HG03442 (cell line): ENCODE measurements at regions not wholly inside any gene's neighbourhood (a gene's known extent, or its start where the extent isn't known, plus 50 kb on each side); places are given as distances from the start of the nearest gene placed in this dataset.

ENCODE experiments used
- ATAC-seq: cut with Tn5 transposase; IDR thresholded peaks from one replicate; pipeline ENCODE4 v1.9.1; 2021; ENCODE audit warnings: mild to moderate bottlenecking, moderate library complexity; ENCODE audit not compliant: unreplicated experiment

DNA sequence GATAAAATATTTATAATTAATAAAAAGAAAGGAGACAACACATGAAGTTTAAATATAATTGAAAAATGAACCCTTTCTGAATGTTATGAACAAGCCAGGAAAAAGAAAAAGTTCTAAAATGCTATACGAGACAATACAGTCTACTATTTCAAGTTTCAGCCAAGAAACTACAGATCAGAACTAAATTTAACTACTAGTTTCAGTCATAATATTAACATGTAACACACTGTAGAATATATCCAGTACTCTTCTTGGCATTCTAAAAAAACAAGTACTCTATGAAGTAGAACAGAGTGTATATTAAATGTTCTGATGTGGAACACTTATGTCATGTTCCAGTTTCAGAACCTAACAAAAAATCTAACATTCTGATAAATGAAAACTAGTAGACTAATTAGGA, 679.7 kb downstream of the FAT4 start:
- ATAC-seq, result no peak

DNA sequence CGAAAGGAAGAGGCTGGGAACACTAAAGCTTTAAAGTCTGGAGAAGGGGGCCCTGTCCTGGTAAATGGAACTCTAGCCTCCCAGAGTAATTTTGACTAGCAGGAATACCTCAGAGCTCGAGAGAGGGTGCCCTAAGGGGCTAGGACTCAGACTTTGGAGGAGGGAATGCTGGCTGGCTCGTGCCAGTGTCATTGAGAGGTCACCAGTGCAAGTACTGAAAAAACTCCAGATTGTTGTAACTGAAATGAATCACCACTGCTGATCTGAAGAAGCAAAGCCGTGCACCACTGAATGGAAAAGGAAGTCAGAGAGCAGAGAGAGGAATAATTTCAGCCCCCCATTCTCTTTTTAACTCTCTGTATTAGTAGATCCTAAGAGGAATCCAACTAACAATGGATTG, 690.2 kb downstream of the FAT4 start:
- ATAC-seq, result no peak

DNA sequence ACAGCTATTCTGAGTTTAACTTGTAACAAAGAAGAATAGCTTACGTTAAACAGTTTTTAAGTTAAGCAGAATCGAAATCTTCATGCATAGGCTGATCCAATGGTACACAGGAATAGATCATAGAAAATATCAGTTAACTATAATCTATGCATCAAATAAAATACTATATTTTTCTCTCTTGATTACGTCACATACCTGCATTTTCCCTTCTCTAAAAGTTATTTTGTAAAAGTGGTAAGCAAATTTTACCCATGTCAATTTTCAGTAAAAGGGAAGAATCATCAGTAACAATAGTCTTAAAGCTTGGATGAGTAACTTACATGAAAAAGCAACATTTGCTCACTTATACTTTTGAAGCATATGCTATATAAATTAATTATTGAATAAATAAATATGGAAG, 692.4 kb downstream of the FAT4 start:
- no peak for ATAC-seq

DNA sequence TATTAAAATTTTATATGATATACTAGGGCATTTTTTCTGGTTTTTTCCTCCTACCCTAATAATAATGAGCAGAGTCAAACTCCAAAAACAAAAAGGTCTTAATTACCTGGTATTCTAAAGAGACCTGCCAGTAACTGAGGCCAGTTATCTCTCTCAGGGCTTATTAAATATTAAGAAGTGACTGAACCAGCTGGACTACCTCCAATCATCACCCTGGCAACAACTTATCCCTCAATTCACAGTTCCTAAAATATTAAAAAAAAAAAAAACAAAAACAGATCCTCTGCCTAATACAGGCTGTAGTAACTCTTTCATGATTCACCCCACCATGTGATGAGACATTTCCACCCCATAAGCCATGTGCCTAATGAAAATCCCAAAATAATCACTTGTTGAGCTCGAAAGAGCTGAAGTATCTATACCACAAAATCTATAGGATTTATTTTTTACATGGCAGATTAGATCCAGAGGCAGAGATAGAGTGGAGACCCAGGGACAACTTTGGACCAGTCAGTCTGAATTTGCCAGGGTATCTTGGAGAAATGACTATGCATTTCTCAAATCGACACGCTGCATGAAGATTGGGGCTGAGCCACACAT, 698.0 kb downstream of the FAT4 start:
- ATAC-seq, result no peak

DNA sequence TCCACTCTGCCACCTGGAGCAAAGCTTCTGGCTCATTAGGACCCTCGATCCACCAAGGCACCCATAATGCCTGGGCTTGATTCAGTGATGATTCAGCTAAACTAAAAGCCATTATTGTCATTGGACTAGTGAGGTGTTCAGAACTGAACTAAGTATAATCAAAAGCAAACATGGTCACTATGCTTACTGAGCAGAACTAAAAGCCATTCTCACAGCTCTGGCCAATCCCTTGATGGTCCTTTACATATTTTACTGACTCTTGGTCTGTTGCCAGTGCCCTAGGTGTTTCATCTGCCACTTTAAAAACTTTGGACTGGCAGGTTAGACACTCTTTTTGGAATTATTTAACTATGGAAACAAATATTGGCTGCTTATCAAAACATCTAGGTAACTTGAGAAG, 703.5 kb downstream of the FAT4 start:
- no peak for ATAC-seq

DNA sequence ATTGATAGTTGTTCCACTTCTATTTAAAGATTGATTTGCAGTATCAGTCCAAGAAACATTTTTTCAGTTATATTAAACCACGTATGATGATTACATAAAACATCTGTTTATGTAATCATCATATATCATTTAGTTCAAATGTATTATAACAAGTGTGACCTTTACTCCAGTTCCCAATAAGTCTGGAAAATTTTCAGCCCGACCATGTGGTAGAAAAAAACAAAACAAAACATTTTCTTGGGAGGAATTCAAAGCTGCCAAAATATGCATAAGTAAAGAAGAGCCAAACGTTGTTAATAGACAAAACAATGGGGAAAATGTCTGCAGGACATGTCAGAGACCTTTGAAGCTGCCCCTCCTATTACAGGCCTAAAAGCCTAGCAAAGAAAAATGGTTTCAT, 709.1 kb downstream of the FAT4 start:
- ATAC-seq, result no peak

DNA sequence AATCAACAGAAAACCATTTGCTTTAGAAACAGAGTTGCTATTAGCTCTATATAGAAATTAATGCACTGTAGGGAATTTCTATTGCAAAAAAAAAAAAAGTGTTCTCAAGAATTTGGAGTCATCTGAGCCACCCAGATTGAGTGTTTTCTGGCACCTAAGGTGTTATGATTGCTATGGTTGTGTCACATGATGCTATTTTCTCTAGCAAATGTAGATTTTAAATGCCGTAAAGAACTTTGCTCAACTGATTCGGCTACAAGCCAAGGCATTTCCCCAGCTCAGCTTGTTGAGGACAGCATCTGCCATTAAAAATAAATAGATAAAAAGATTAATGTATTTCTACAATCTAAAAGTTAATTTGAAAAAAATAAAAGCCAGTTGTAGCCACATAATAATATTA, 712.8 kb downstream of the FAT4 start:
- no peak for ATAC-seq

DNA sequence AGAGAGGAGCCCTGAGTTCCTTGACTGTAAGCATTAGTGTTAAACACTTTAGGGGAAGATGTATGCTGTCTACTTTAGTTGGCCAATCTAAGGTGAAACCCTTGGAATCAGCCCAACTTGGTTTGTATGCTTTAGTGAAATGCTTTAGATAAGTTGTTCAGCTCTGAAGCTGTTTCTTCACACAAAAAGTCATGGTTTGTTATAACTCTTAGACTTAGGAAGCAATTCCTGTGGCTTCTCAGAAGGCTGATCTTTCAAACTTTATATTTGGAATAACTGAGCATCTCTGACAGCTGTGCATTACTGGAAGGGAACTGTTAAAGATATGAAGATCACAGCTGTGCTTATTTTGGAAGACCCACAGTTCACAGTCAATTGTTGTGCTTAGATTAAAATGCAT, 714.1 kb downstream of the FAT4 start:
- ATAC-seq, result no peak

DNA sequence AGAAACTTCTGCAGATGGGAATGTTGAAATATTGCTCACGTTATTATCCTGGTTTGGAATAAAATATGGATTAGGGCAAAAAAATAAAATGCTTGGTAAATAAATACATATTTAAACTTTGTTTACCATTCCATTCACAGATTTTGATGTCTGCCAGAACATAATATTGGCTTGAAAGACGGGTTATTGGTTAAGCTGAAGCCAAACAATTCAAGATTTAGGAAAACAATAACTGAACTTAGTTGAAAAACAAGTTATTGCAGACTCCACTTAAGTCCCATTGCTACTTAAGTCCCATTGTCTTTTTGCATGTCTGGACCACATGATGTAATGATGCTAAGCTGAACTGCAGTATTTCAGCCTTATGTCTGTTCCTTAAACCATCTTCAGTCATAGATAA, 722.5 kb downstream of the FAT4 start:
- ATAC-seq, result no peak

DNA sequence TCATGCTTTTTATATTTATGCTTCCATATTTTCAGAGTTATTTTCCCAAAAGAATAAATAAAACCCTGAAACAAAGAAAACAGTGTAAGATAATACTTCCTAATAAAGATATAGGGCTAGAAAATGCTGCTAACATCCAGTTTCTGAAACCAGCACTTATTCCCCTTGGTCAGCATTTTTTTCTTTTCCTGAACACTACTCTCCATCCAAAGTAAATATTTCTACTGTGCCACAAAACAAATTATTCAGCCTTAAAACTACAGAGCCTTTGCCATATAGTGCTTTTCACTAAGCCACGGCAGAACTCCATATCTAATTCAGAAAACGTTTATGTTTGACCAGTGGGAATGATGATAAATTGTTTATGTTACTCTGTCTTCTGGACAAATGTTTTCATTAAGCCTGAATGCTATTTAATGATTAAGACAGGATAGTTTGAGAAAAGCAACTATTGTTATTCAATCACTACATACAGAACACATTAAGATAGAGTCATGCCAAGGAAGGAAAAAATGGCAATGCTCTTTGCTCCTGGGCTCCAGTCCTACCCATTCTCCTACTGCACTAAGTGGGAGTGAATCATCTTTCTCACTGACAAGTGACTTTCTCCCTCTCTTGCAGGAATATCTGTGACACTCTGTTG, 723.9 kb downstream of the FAT4 start:
- ATAC-seq, result no peak

DNA sequence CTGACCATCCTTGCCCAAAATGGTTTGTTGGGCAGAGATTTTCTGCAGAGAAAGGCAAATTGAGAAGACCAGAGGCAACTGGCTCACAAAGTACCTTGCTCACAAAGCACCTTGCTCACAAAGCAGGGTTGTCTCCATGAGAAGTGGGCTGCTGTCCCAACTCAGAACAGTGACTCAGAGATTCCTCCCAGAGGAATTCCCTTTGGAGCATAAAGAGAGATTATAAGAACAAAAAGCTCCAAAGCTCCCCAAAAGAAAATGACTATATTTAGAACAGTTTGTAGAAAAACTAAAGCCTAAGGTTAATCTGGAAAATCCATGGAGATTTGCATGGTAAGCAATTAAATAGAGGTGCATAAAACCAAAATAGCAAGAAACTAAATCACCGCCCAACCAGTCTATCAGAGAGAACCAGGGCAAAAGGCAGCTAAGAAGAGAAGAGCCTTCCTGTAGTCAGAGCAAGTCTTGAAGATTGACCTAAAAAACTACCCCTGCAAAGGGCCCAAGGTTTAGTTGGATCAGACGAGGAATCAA, 731.4 kb downstream of the FAT4 start:
- ATAC-seq, result no peak

DNA sequence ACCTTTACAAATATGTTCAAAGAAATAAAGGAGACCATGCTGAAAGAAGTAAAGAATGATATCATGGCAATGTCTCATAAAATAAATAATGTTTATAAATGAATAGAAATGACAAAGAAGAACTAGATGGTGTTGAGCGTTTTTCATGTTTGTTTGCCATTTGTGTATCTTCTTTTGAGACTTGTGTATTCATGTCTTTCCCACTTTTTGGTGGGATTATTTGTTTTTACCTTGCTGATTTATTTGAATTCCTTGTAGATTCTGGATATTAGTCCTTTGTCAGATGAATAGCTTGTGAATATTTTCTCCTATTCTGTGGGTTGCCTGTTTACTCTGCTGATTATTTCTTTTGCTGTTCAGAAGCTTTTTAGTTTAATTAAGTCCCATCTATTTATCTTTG, 732.4 kb downstream of the FAT4 start:
- ATAC-seq, result no peak

DNA sequence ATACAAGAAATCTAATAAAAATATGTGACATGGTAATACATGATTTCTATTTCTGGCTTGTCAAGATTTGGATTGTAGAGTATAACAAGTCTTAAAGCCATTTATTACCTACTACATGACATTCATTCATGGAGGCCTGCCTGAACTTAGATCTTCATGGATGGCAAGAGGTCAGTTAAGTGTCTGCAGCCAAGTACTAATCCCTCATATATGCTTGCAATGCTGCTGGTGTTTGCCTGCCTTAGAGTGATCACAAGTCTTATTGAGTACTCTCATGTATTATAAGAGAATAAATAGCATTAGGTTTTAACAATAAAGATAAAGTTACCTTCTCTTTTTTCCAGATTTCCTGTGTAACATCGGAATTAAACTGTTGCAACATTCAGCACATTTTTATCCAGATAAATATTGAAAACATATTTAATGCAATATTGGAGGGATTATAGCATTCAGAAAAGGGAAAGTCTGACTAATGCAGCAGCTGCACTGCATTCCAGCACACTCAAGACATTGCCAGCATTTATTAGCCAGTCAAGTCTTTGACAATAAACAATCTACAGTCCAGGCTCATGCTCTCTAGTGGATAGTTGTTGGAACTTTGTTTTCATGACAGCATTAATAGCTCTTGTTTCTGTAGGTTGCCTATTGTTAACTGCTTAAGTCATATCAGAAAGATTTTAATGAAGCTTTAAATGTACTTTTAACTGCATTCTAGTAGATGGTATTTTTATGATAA, 737.1 kb downstream of the FAT4 start:
- no peak for ATAC-seq

DNA sequence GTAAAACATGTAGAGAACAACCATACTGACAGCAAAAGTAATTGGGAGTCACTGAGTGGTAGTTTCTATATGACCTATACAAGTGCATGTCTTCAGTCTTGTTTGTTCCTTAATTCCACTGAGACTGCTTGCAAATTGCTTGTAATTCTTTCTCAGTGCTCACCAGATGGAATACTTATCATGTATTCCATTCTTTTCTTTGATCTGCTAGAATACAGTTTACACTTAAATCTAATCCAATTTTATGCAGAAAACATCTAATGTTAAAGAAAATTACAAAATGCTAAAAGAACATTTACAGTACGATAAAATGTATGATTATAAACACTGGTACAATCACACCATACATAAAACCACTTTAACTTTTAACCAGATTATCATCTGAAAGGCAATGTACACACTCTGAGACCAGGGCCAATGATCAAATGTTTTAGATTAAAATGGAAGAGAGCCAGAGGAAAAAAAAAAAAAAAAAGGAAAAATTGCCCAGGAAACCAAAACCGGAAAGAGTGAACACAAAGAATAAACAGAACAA, 741.4 kb downstream of the FAT4 start:
- ATAC-seq, result no peak

DNA sequence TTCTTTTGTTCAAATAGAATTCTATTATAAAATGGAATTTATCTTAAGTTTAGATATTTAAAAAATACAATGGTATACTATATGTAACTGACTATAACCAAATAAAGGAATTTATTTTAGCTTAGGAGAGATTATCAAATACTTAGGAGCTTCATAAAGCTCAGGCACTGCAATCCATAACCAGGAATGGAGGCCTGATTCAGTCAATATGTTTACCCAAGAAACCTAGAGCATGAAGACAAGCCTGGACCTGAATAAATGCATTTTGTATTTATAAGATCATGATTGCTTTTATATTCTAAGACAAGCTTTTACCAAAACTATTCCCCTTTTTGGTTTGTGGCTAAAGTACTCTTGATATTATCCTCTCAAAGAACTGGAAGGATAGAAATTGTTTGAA, 742.6 kb downstream of the FAT4 start:
- ATAC-seq, result no peak

DNA sequence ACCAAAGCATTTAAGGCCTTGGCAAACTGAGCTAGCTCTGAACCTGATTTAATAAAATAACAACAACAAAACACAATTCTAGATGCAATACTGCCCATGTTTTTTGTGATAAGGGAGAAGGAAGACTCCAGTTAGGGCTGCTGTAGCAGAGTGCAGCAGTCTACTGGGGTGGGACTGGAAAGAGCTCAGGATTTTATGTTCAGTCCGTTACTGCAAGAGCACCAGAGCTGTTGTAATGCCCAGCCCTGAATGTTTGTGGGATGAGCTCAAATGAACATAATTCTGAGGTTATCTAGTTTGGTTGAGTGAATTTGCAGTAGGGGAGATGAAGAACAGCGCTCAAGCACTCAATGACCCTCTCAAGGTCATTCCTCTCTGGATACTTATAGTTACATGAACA, 743.8 kb downstream of the FAT4 start:
- no peak for ATAC-seq

DNA sequence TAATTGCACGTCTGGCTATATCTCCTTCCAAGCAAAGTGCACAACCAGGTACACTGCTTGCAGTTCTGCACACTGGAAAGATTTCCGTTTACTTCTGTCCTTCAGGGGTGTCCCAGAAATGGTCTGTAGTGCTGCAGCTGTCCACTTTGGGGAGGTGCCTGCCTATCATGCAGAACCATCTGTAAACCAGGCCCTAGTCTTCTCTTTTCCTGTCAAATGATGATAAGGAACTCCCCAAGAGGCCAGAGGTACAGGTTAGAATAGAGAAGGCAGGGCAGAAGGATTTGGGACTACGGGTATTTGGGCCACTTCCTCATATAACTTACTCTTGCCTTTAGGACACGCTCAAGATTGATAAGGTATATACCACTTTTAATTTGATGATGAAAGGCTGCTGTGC, 746.9 kb downstream of the FAT4 start:
- no peak for ATAC-seq

DNA sequence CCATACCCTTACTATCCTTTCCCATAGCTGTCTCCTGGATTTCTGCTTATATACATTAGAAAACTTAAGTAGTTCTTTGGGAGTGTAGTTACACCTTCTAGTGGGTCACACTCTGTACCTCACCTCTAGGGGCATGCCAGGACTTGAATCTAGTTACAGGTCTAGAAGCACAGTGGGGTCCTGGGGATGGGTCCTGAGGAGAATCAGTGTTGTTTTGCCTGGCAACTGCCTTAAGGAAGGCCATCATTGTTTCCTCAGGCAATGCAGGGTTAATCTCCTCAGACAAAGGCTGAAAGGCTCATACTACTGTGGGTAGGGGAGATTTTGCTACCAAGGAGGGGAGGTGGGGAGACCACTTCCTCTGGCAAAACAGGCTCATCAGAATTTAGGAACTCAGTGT, 750.3 kb downstream of the FAT4 start:
- ATAC-seq, result no peak

DNA sequence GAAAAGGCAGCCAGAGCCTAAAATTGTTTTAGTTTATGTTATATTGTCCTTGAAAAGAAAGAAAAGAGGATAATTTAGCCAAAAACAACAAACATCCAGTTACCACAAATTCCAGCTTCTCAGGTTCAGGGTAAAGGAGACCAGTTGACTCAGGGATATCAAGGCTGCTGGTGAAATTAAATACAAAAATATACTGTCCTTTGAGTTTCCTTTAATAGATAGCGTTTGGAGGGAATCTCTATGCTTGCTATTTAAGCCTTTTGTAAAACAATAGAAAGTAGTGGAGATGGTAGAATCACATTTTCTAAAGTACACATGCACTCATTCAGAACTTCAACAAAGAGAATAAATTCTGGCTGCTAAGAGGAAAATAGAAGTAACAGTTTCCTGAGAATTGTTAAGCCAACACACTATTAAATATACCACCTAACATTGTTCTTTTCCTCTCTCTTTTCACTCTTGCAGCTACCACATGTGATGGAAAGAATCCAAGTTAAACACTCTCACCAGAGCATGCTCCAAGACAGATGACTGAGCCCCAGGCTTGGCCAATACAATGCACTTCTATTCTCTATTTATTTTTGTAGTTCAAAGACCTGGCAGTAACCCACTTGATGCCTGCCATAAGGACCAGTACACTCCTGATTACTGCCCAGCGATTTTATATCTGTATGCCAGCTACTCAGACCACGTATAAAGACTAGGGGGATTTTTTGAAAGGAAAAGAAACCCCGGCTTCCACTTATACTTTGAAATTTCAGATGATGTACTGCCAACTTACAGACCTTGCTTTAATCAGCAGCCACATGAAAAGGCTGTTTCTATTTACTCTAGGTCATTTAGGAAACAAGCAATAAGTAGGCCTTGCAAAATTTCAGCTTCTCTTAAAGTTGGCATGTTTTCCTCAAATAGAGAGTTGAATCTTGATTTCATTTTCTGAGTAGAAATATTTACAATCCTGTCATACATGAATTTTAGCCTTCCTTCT, 756.9 kb downstream of the FAT4 start:
- no peak for ATAC-seq

DNA sequence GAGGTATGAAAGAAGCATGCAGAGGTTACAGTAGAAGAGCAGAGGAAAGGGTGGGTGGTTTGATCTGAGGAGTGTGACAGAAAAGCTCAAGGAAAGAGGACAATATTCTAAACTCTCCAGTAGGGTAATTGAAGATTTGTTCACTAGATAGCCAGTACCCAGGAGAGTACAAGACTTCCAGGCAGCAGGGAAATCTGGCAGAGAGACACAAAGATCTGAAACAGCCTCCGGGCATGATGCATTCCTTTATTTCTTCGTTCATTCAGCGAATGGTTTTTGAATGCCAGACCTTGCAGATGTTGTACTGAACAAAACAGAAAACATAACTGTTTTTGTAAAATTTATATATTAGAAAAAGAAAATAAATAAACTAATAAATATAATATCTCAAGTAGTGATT, 766.6 kb downstream of the FAT4 start:
- no peak for ATAC-seq

DNA sequence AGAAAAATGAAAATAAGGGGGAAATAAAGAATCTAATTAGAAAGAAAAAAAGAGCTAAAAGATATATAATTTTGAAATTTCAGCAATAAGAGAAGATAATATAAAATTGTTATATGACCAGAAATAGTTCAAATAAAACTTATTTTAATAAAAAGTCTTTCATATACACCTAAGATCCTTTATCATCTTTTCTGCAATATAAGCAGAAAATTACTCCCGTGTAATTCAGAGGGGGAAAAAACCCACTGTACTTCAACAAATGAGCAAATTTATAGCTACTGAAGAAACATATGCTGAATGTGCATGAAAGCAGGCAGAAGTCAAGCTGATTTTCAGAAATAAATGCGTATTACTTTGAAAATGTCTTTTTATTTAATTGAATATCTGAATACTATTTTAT, 771.3 kb downstream of the FAT4 start:
- no peak for ATAC-seq
